ENCODE measurements at regions not wholly inside any gene's neighbourhood (a gene's known extent, or its start where the extent isn't known, plus 50 kb on each side); places are given as distances from the start of the nearest gene placed in this dataset.

DNA sequence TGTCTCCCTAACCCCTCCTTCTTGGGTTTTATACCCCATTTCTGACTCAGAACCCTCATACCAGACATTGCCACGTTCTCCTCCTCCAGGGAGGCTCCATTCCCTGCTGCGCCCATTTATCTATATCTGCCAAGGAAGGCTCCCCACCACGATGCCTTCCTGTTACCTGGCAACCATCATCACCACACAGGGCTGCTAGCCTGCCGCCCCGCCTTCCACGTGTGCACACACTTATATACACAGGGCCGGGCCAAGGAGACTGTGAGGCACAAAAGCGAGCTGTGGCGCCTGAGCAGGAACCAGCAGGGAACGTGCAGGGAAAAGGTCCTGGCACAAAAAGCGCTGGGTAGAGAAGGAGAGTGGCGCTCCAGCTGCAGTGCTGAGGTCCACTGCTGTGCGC is 261.8 kb downstream of the CBLN1 start:
- TF ChIP-seq POLR2A (IDR thresholded peaks at IDR 0.05; ENCODE audit: low read depth, low read length) (no peak), POLR2AphosphoS5 (IDR thresholded peaks at IDR 0.05; ENCODE audit: low read depth, low read length) (no peak), TAF1 (IDR thresholded peaks at IDR 0.05; ENCODE audit: borderline replicate concordance, low read depth, low read length) (no peak)

All from GM12892 (cell line).